GM12878 (cell line): ENCODE measurements at regions not wholly inside any gene's neighbourhood (a gene's known extent, or its start where the extent isn't known, plus 50 kb on each side); places are given as distances from the start of the nearest gene placed in this dataset.

ENCODE experiments used
- ATAC-seq: fragments of 200-7000 bp; cut with Tn5 transposase; 3 replicates; pipeline ENCODE4 v1.9.1; 2020; ENCODE audit warnings: mild to moderate bottlenecking, moderate library complexity
- BruUV-seq: library from RNA; stranded (reverse); fragments of 400-500 nt; replicated peaks from 2 replicates; lab custom pipeline; 2021; lab: Mats Ljungman, UMichigan
- CTCF ChIA-PET: fragments of 300-600 bp; sonication (Branson Sonifier 250); formaldehyde crosslinking; extraction: SDS; loops from one replicate; lab custom pipeline; 2021; ENCODE audit warnings: inconsistent platforms; lab: Yijun Ruan, JAX
- POLR2A ChIA-PET: fragments of 350-600 bp; formaldehyde crosslinking; extraction: SDS; loops from one replicate; lab custom pipeline; 2021; ENCODE audit warnings: inconsistent platforms; lab: Charles Lee
- RAD21 ChIA-PET: fragments of 300-600 bp; sonication (Branson Sonifier 250); formaldehyde crosslinking; loops from one replicate; lab custom pipeline; 2023; ENCODE audit warnings: antibody characterized with exemption; ENCODE audit not compliant: unreplicated experiment; lab: Charles Lee
- SMC1A ChIA-PET: fragments of 300-600 bp; sonication (Branson Sonifier 250); formaldehyde crosslinking; loops from one replicate; lab custom pipeline; 2023; ENCODE audit not compliant: unreplicated experiment, uncharacterized antibody; lab: Charles Lee
- DNase-seq: peaks from one replicate; pipeline ENCODE4 v3.0.0-alpha.2; 2011; ENCODE audit warnings: low read depth, low spot score
- FAIRE-seq: peaks from 3 replicates; lab custom pipeline; 2011; peaks lifted over from hg19 to GRCh38; lab: Jason Lieb, UNC
- H2AFZ ChIP-seq: 2 replicates; pipeline ENCODE4 v1.6.0; 2011; ENCODE audit warnings: low read depth, low read length, control low read depth; ENCODE audit not compliant: control insufficient read depth
- H3K27ac ChIP-seq: 2 replicates; pipeline ENCODE4 v1.5.1; 2011; ENCODE audit warnings: control low read depth; ENCODE audit not compliant: control insufficient read depth, insufficient read depth
- H3K27me3 ChIP-seq, 2 experiments: replicated peaks in 1 of 2; 2 replicates each; pipeline versions ENCODE4 v1.6.0 to v1.6.1; 2011; ENCODE audit warnings: low read length in 1 of 2; ENCODE audit not compliant: control insufficient read depth in 2 of 2, insufficient read depth in 2 of 2
- H3K36me3 ChIP-seq, 2 experiments: 2 replicates each; pipeline ENCODE4 v1.5.1; 2011; ENCODE audit warnings: low read length in 1 of 2; ENCODE audit not compliant: control insufficient read depth in 2 of 2, insufficient read depth in 2 of 2
- H3K4me1 ChIP-seq: 2 replicates; pipeline ENCODE4 v1.6.1; 2011; ENCODE audit warnings: mild to moderate bottlenecking, low read length, moderate library complexity, mixed read lengths; ENCODE audit not compliant: control insufficient read depth, insufficient read depth
- H3K4me2 ChIP-seq: 2 replicates; pipeline ENCODE4 v1.6.0; 2011; ENCODE audit warnings: control low read depth; ENCODE audit not compliant: control insufficient read depth, insufficient read depth
- H3K4me3 ChIP-seq: fragments of 200-600 bp; sonication (generic); 2 replicates; pipeline ENCODE4 v1.5.1; 2016
- H3K79me2 ChIP-seq: 2 replicates; pipeline ENCODE4 v1.6.0; 2011; ENCODE audit warnings: low read length; ENCODE audit not compliant: control insufficient read depth, insufficient read depth
- H3K9ac ChIP-seq: 2 replicates; pipeline ENCODE4 v1.8.0; 2011; ENCODE audit warnings: low read length, control low read depth, mixed read lengths; ENCODE audit not compliant: control insufficient read depth, insufficient read depth
- H3K9me3 ChIP-seq: replicated peaks from 3 replicates; pipeline ENCODE4 v1.5.1; 2011; ENCODE audit warnings: mild to moderate bottlenecking, low read length; ENCODE audit not compliant: control insufficient read depth, insufficient read depth
- H4K20me1 ChIP-seq: 2 replicates; pipeline ENCODE4 v1.6.0; 2011; ENCODE audit not compliant: control insufficient read depth, insufficient read depth
- BRCA1 ChIP-seq: IDR thresholded peaks from 2 replicates; pipeline ENCODE4 v1.6.1; 2011; ENCODE audit warnings: low read depth, low read length, improper control_type of control experiment
- CEBPB ChIP-seq, 2 experiments: fragments of 150-350 bp in 1 of 2; IDR thresholded peaks; 2 replicates each; pipeline ENCODE4 v1.6.1; 2012 to 2014; ENCODE audit warnings: low read depth in 2 of 2, low read length in 2 of 2, borderline replicate concordance in 1 of 2, inconsistent platforms in 1 of 2
- DPF2 ChIP-seq: fragments of 450-650 bp; IDR thresholded peaks from 2 replicates; pipeline ENCODE4 v1.6.1; 2017; ENCODE audit warnings: mild to moderate bottlenecking
- HCFC1 ChIP-seq: fragments of 150-350 bp; IDR thresholded peaks from 2 replicates; pipeline ENCODE4 v1.6.1; 2014; ENCODE audit warnings: low read length
- IKZF1 ChIP-seq: fragments of 450-650 bp; conservative IDR thresholded peaks from 2 replicates; pipeline ENCODE4 v1.6.1; 2017; ENCODE audit warnings: antibody characterized with exemption, mild to moderate bottlenecking
- LARP7 ChIP-seq: fragments of 450-650 bp; IDR thresholded peaks from 2 replicates; pipeline ENCODE4 v1.6.1; 2017; ENCODE audit warnings: mild to moderate bottlenecking
- MEF2B ChIP-seq: fragments of 450-650 bp; IDR thresholded peaks from 2 replicates; pipeline ENCODE4 v1.6.1; 2018; ENCODE audit warnings: mild to moderate bottlenecking, moderate library complexity; ENCODE audit not compliant: partially characterized antibody, poor library complexity, severe bottlenecking
- NR2F1 ChIP-seq: fragments of 450-650 bp; conservative IDR thresholded peaks from 2 replicates; pipeline ENCODE4 v1.6.1; 2017; ENCODE audit warnings: mild to moderate bottlenecking
- PKNOX1 ChIP-seq: fragments of 450-650 bp; IDR thresholded peaks from 2 replicates; pipeline ENCODE4 v1.6.1; 2016; ENCODE audit warnings: mild to moderate bottlenecking
- PML ChIP-seq: IDR thresholded peaks from 2 replicates; pipeline ENCODE4 v1.6.1; 2012; ENCODE audit warnings: low read length, inconsistent platforms
- STAT1 ChIP-seq: fragments of 450-650 bp; conservative IDR thresholded peaks from 2 replicates; pipeline ENCODE4 v1.6.1; 2014; ENCODE audit warnings: antibody characterized with exemption, mild to moderate bottlenecking
- ZBED1 ChIP-seq: IDR thresholded peaks from 2 replicates; pipeline ENCODE4 v1.6.1; 2016; ENCODE audit warnings: borderline replicate concordance
- ZNF592 ChIP-seq: fragments of 450-650 bp; IDR thresholded peaks from 2 replicates; pipeline ENCODE4 v1.6.1; 2017; ENCODE audit warnings: mild to moderate bottlenecking, moderate library complexity
- WGBS: methylation state at CpG from one replicate; pipeline ENCODE4 v1.1.6; 2016; ENCODE audit warnings: low lambda C conversion rate; ENCODE audit not compliant: insufficient replicate concordance, insufficient coverage; ENCODE audit errors: missing lambda C conversion rate; 5-methylcytosine and 5-hydroxymethylcytosine counted together
- in situ Hi-C: fragments of 300-500 bp; cut with MboI; formaldehyde crosslinking; loops from 9 replicates; pipeline ENCODE4 v1.14.3; 2018; ENCODE audit warnings: mixed read lengths
- intact Hi-C: fragments of 100-400 bp; cut with micrococcal nuclease; formaldehyde crosslinking; loops from one replicate; pipeline ENCODE4 v1.14.2; 2022; ENCODE audit not compliant: unreplicated experiment
- TF ChIP-seq, protein P1 (sequence below): IDR thresholded peaks from 2 replicates; pipeline ENCODE4 v1.6.1; 2012; ENCODE audit warnings: low read depth, low read length, improper control_type of control experiment
- TF ChIP-seq, protein P2 (sequence below): fragments of 450-650 bp; formaldehyde crosslinking; IDR thresholded peaks from 2 replicates; pipeline ENCODE4 v1.4.0; 2020; ENCODE audit warnings: mild to moderate bottlenecking, moderate library complexity

DNA sequence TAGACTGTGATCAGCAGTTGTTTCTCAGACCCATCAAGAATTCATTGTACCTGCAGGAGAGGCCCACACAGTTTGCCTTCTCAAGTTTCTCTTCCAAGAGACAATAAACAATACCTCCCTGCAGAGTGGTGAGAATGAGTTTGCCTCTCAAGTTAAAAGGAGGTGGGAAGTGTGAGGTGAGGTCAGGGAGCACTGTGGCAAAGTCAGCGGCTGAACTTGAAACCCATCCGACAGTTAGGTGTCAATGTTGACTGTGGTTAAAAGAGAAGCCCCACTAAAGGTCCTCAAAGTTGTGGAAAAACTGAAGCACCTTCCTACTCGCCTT is 72.9 kb upstream of the TSC22D1 start (continued):
- TF ChIP-seq DPF2, result no peak
- TF ChIP-seq STAT1, result no peak
- TF ChIP-seq BRCA1, result no peak
- TF ChIP-seq HCFC1, result no peak
- TF ChIP-seq IKZF1, result peak; percentile 42; the same call in 1 of the 2 replicates
- TF ChIP-seq, protein P1, sequence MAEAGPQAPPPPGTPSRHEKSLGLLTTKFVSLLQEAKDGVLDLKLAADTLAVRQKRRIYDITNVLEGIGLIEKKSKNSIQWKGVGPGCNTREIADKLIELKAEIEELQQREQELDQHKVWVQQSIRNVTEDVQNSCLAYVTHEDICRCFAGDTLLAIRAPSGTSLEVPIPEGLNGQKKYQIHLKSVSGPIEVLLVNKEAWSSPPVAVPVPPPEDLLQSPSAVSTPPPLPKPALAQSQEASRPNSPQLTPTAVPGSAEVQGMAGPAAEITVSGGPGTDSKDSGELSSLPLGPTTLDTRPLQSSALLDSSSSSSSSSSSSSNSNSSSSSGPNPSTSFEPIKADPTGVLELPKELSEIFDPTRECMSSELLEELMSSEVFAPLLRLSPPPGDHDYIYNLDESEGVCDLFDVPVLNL, result no peak
- TF ChIP-seq PML, result no peak
- no peak for TF ChIP-seq ZBED1
- no peak for TF ChIP-seq MEF2B
- peak; percentile 42; the same call in 1 of the 2 replicates for TF ChIP-seq NR2F1

- intact Hi-C loops (no loop called here), in situ Hi-C loops (no loop called here)
- WGBS, result 6% methylated on average over 2 of the region's 2 CpGs
- no peak for FAIRE-seq
- Histone ChIP-seq H3K36me3 (no peaks in the 10 kb centered on the region), H3K4me3 (no peak overlapping the region), H3K27me3 (no peaks in the 10 kb centered on the region), H3K4me1 (no peaks in the 10 kb centered on the region), H3K9me3 (no peaks in the 10 kb centered on the region), H3K79me2 (no peaks in the 10 kb centered on the region), H3K4me2 (no peak overlapping the region), H4K20me1 (no peaks in the 10 kb centered on the region), H3K9ac (no peak overlapping the region), H2AFZ (no peak overlapping the region), H3K27ac (no peak overlapping the region)
- SMC1A ChIA-PET, result no interaction called here
- no peak for DNase-seq
- BruUV-seq, result no TSS peak
- CTCF ChIA-PET, result no interaction called here
- RAD21 ChIA-PET, result no interaction called here
- POLR2A ChIA-PET, result no interaction called here
- peak; percentile 59 for ATAC-seq
- TF ChIP-seq ZNF592, result no peak
- no peak for TF ChIP-seq BRCA1
- TF ChIP-seq PKNOX1, result no peak
- TF ChIP-seq, protein P2, sequence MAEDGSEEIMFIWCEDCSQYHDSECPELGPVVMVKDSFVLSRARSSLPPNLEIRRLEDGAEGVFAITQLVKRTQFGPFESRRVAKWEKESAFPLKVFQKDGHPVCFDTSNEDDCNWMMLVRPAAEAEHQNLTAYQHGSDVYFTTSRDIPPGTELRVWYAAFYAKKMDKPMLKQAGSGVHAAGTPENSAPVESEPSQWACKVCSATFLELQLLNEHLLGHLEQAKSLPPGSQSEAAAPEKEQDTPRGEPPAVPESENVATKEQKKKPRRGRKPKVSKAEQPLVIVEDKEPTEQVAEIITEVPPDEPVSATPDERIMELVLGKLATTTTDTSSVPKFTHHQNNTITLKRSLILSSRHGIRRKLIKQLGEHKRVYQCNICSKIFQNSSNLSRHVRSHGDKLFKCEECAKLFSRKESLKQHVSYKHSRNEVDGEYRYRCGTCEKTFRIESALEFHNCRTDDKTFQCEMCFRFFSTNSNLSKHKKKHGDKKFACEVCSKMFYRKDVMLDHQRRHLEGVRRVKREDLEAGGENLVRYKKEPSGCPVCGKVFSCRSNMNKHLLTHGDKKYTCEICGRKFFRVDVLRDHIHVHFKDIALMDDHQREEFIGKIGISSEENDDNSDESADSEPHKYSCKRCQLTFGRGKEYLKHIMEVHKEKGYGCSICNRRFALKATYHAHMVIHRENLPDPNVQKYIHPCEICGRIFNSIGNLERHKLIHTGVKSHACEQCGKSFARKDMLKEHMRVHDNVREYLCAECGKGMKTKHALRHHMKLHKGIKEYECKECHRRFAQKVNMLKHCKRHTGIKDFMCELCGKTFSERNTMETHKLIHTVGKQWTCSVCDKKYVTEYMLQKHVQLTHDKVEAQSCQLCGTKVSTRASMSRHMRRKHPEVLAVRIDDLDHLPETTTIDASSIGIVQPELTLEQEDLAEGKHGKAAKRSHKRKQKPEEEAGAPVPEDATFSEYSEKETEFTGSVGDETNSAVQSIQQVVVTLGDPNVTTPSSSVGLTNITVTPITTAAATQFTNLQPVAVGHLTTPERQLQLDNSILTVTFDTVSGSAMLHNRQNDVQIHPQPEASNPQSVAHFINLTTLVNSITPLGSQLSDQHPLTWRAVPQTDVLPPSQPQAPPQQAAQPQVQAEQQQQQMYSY (CRISPR knock-in tag), result no peak
- TF ChIP-seq LARP7, result no peak
- peak in 1 of 2 experiments; percentile 44; a peak in 1 of 4 replicates for TF ChIP-seq CEBPB (IDR thresholded peaks at IDR 0.05; ENCODE audit: borderline replicate concordance in 1 of 2, low read depth in 2 of 2, low read length in 2 of 2)
Measured at GRCh38 chr13:44648392-44649103, 72.4 kb upstream of the TSC22D1 start.
